Central memory CD8-positive, alpha-beta T cell (primary cell): ENCODE measurements at regions not wholly inside any gene's neighbourhood (a gene's known extent, or its start where the extent isn't known, plus 50 kb on each side); places are given as distances from the start of the nearest gene placed in this dataset.

ENCODE experiments used
- ATAC-seq: fragments of 150-1000 bp; cut with Tn5 transposase; replicated peaks from 2 replicates; pipeline ENCODE4 v1.10.0; 2022; ENCODE audit warnings: mild to moderate bottlenecking, moderate FRiP score, moderate number of reproducible peaks; ENCODE audit not compliant: poor library complexity, severe bottlenecking; ENCODE audit errors: extremely low read depth
- DNase-seq, 2 donors: peaks; one replicate each; pipeline ENCODE4 v3.0.0; 2021; ENCODE audit warnings: low spot score in 2 of 2
- H3K27ac Mint-ChIP-seq: one replicate; pipeline ENCODE4 v1.8.0; 2022; ENCODE audit warnings: low read depth, mild to moderate bottlenecking, moderate library complexity, mixed read lengths
- H3K27me3 Mint-ChIP-seq: one replicate; pipeline ENCODE4 v1.8.0; 2022; ENCODE audit warnings: mixed read lengths
- H3K36me3 Mint-ChIP-seq: one replicate; pipeline ENCODE4 v1.8.0; 2022; ENCODE audit warnings: mild to moderate bottlenecking, moderate library complexity, mixed read lengths; ENCODE audit not compliant: insufficient read depth
- H3K4me1 Mint-ChIP-seq: one replicate; pipeline ENCODE4 v1.8.0; 2022; ENCODE audit warnings: mixed read lengths
- H3K4me3 Mint-ChIP-seq: one replicate; pipeline ENCODE4 v1.8.0; 2022; ENCODE audit warnings: mild to moderate bottlenecking, moderate library complexity, mixed read lengths
- H3K9me3 Mint-ChIP-seq: one replicate; pipeline ENCODE4 v1.8.0; 2022; ENCODE audit warnings: mixed read lengths

DNA sequence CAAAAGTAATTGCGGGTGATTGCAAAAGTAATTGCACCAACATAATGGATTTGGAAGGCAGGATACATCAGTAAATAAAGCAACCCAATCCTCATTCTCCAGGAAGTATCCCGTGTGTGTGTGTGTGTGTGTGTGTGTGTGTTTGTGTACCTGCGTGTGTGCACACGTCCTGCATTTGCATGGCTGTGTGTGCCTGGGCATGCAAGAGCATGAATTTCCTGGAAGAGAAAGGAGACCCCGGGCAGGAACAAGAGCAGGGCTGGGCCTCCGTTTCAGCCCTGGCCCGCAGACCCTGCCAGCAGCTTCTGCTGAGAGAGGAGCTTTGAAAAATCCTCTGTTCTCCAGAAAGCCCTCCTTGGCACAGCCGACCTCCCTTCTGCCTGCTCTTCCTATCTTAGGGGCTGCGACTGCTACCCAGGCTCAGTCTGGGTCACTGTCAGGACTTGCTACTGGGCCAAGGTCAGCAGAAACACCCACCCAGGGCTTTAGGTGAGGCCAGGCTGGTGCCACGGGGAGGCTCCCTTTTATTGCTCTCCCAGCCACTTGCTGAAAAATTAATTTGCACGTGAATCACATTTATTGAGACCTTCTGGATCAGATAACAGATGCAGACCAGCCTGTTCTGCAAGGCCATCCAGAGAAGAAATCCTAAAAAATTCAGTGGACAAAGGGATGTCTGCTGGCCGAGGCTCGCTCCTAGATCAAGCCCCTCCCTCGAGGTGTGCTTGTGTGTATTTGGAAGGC, 258.3 kb downstream of the ZNF536 start:
- no peak for ATAC-seq

DNA sequence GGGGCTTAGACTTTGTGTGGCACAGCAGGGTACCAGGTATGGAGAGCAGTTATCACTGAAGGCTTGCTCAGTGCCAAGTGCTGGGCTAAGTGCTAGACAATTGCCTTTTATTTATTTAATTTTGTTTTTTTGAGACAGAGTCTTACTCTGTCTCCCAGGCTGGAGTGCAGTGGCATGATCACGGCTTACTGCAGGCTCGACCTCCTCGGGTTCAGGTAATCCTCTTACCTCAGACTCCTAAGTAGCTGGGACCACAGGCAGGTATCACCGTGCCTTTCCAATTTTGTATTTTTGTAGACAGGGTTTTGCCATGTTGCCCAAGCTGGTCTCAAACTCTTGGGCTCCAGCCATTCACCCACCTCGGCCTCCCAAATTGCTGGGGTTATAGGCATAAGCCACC, 256.9 kb downstream of the ZNF536 start:
- Mint-ChIP-seq H3K27me3 (no peaks in the 10 kb centered on the region), H3K4me3 (no peak overlapping the region), H3K27ac (no peak overlapping the region), H3K9me3 (peaks cover 10% of the 10 kb centered on the region), H3K36me3 (no peaks in the 10 kb centered on the region), H3K4me1 (no peaks in the 10 kb centered on the region)
- ATAC-seq, result no peak
- no peak for DNase-seq

More for the DNA sequence above, 258.3 kb downstream of the ZNF536 start:
- H3K9me3 Mint-ChIP-seq, result no peaks in the 10 kb centered on the region
- H3K4me1 Mint-ChIP-seq, result no peaks in the 10 kb centered on the region
- H3K4me3 Mint-ChIP-seq, result no peak overlapping the region
- no peaks in the 10 kb centered on the region for H3K36me3 Mint-ChIP-seq
- no peaks in the 10 kb centered on the region for H3K27me3 Mint-ChIP-seq
- no peak for DNase-seq
- no peak overlapping the region for H3K27ac Mint-ChIP-seq

DNA sequence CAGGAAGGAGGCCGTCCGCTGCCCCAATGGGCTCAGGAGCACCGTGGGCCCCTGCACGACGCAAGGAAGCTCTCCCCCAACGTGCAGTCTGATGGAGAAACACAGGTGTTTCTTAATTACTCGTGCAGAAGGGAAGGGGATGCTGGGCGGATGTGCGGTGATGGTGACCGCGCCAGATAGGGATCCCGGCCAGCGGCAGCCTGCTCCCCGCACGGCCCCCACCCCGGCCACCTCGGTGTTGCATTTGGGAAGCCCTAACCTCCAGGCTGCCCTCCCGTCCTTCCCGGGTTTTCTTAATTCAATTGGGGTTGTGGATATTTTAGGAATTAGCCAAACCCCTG, 254.4 kb downstream of the ZNF536 start:
- H3K36me3 Mint-ChIP-seq, result no peaks in the 10 kb centered on the region
- H3K9me3 Mint-ChIP-seq, result peaks cover 21% of the 10 kb centered on the region
- H3K4me3 Mint-ChIP-seq, result no peak overlapping the region
- DNase-seq, result no peak
- H3K27ac Mint-ChIP-seq, result no peak overlapping the region
- no peaks in the 10 kb centered on the region for H3K27me3 Mint-ChIP-seq
- H3K4me1 Mint-ChIP-seq, result no peaks in the 10 kb centered on the region
- no peak for ATAC-seq

DNA sequence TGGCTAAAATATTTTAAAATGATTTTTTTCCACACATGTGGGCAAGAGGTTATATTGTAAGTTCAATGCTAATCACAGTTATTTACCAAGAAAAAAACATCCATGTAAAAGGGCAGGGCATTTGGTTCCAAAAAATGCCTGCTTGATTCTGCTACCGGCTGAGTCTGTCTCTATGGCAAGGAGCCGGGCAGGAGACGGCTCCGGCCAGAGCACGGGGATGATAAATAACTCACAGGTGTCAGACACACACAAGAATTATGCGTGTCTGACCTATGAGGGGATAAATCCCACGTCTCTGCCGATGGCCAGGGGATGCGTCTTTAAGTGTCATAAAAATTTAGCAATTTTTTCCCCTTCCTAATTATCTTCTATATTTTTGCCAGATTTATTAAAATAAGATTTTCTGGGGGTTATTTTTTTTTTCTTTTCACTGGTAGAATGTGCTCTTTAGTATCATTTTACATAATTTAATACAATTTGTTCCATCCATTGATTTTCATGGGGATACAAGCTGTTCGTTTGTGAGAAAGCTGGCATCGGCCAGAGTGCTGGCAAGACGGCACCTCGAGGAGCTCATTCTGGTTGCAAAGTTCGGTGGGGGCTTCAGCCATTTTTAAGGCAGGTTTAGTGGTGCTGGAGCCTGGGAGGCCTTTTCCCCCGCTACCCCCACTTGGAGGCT, 253.9 kb downstream of the ZNF536 start:
- H3K27ac Mint-ChIP-seq, result no peak overlapping the region
- DNase-seq (no peak), ATAC-seq (no peak)
- H3K9me3 Mint-ChIP-seq, result peaks cover 21% of the 10 kb centered on the region
- no peak overlapping the region for H3K4me3 Mint-ChIP-seq
- H3K36me3 Mint-ChIP-seq, result no peaks in the 10 kb centered on the region
- H3K4me1 Mint-ChIP-seq, result no peaks in the 10 kb centered on the region
- H3K27me3 Mint-ChIP-seq, result no peaks in the 10 kb centered on the region

DNA sequence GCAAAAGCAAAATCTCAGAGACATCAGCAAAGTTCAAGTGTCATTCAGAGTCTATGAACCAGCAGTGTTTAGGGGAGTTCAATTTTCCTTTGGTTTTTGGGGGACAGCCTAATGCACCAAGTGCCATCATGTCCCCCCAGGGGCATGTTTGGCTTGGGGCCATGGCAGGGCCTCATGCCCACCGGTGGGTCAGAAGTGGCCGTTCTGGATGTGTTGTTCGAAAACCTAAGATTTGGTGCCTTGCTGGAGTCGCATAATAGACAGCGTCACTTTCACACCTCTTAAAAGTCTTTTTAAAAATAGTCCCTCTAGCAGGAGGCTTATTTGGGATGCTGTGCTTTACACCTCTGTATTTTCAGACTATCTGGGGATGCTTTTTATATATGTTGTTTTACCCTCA, 250.1 kb downstream of the ZNF536 start:
- peaks cover 25% of the 10 kb centered on the region for H3K27me3 Mint-ChIP-seq
- H3K9me3 Mint-ChIP-seq, result peaks cover 21% of the 10 kb centered on the region
- H3K4me3 Mint-ChIP-seq, result no peak overlapping the region
- H3K4me1 Mint-ChIP-seq, result no peaks in the 10 kb centered on the region
- H3K27ac Mint-ChIP-seq, result no peak overlapping the region
- no peak for DNase-seq
- ATAC-seq, result no peak
- H3K36me3 Mint-ChIP-seq, result no peaks in the 10 kb centered on the region

DNA sequence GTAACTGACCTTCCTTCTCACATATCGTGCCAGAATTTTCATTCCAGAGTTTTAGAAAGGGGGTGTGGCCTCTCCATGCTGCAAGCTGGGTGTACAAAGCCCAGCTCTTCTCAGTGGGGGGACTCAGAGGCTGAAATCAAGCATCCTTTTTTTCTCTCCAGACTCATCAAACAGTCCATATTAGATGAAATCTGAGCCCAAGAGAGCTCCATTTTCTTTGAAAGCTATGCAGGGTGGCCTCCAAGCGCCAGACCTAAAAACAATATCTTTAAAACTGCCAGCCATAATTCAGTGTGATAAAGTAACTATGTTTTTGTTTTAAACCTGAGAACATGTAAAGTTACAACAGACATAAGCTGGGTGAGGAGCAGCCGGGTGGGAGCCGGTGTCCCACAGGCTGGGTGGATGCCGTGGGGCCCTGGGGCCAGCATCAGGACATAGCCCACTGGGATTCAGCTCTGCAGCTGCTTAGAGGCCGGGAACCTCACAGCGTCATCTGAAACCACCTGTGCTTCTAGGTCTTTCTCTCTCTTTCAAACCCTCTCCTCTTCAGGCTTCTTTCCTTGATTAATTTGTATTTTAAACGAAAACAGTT, 249.2 kb downstream of the ZNF536 start:
- no peak for ATAC-seq
- peaks cover 25% of the 10 kb centered on the region for H3K27me3 Mint-ChIP-seq

DNA sequence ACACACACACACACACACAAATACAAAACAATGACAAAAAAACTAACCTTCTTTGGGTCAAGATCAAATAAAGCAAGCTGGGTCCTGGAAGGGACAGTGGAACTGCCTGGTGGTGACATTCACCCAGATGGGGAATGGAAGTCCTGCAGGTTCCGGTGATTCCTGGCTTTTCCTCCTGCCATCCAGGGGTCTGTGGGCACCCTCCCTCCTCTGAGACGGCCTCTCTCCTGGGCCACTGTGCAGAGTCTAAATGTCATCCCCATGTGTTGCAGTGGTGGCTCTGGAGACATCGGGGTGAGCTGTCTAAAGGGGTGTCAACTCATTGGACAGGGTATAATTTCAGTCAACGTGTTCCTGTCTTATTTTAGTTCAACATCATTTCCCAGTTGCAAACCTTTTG, 248.2 kb downstream of the ZNF536 start:
- Mint-ChIP-seq H3K4me1 (no peaks in the 10 kb centered on the region), H3K27me3 (peaks cover 25% of the 10 kb centered on the region), H3K9me3 (peaks cover 21% of the 10 kb centered on the region), H3K36me3 (no peaks in the 10 kb centered on the region), H3K4me3 (no peak overlapping the region), H3K27ac (no peak overlapping the region)
- DNase-seq, result no peak
- ATAC-seq, result no peak

More for the DNA sequence above, 249.2 kb downstream of the ZNF536 start:
- H3K4me1 Mint-ChIP-seq, result no peaks in the 10 kb centered on the region
- H3K27ac Mint-ChIP-seq, result no peak overlapping the region
- DNase-seq, result no peak
- no peak overlapping the region for H3K4me3 Mint-ChIP-seq
- H3K9me3 Mint-ChIP-seq, result peaks cover 21% of the 10 kb centered on the region
- H3K36me3 Mint-ChIP-seq, result no peaks in the 10 kb centered on the region

DNA sequence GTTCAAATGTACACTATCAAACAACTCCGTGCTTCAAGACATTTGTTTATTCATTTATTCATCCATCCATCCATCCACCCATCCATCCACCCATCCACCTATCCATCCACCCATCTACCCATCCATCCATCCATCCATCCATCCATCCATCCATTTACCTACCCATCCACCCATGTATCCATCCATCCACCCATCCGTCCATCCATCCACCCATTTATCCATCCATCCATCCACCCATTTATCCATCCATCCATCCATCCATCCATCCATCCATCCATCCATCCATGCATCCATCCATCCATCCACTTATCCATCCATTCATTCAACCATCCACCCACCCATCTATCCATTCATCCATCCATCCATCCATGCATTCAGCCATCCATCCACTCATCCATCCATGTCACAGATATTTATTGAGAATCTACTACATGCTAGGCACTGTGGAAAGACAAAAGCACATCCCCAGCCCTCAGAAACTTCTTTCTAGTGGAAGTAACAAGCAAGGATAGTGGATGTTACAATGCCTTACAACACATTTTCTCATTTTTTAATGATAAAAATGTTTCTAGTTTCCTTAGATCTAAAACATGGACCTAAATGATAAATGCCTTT, 237.6 kb downstream of the ZNF536 start:
- no peak for DNase-seq
- H3K4me3 Mint-ChIP-seq, result no peak overlapping the region
- H3K4me1 Mint-ChIP-seq, result no peaks in the 10 kb centered on the region
- ATAC-seq, result no peak
- no peak overlapping the region for H3K27ac Mint-ChIP-seq
- H3K27me3 Mint-ChIP-seq, result no peaks in the 10 kb centered on the region
- no peaks in the 10 kb centered on the region for H3K36me3 Mint-ChIP-seq
- H3K9me3 Mint-ChIP-seq, result no peaks in the 10 kb centered on the region

DNA sequence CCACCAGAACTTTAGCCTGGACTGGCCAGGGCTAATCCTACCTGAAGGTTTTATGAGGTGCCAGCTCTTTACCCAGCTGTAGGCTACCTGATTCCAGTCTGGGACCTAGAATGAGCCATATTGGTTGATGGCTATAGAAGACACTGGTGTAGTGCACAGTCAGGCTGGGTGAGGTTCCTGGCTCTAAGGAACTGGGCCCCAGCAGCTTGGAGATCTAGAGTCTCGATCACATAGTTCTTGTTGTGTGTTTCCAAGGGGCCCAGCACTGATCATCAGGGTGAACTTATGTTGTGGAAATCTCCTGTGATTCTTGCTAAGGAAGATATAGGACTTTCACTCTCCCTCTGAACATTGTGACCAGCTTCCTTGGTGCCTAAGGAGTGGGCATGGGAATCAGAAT, 236.3 kb downstream of the ZNF536 start:
- DNase-seq, result no peak
- Mint-ChIP-seq H3K27ac (no peak overlapping the region), H3K9me3 (no peaks in the 10 kb centered on the region), H3K4me3 (no peak overlapping the region), H3K36me3 (no peaks in the 10 kb centered on the region), H3K4me1 (no peaks in the 10 kb centered on the region), H3K27me3 (no peaks in the 10 kb centered on the region)
- ATAC-seq, result no peak
